Loucy (cell line): ENCODE measurements at regions not wholly inside any gene's neighbourhood (a gene's known extent, or its start where the extent isn't known, plus 50 kb on each side); places are given as distances from the start of the nearest gene placed in this dataset.

ENCODE experiments used
- CTCF ChIP-seq: fragments of 200-600 bp; sonication (generic); conservative IDR thresholded peaks from 2 replicates; pipeline ENCODE4 v1.5.1; 2014; ENCODE audit warnings: mild to moderate bottlenecking, antibody characterized with exemption, low read length
- EZH2phosphoT487 ChIP-seq: fragments of 200-600 bp; IDR thresholded peaks from 2 replicates; pipeline ENCODE4 v1.6.1; 2018; ENCODE audit warnings: antibody characterized with exemption, mild to moderate bottlenecking, moderate library complexity, borderline replicate concordance

GRCh38 chr14:57086271-57087162 is 182.2 kb downstream of the EXOC5 start:
- no peak for TF ChIP-seq EZH2phosphoT487
- TF ChIP-seq CTCF, result no peak
